Activated CD4-positive, alpha-beta T cell treated with anti-CD3 and anti-CD28 coated beads, Interleukin-2, amount 50 U/mL, for 4 hours (primary cell): ENCODE measurements at regions not wholly inside any gene's neighbourhood (a gene's known extent, or its start where the extent isn't known, plus 50 kb on each side); places are given as distances from the start of the nearest gene placed in this dataset.
"Not testable (repeated sequence)": the region's sequence is repeated elsewhere in the genome, so short reads cannot be mapped to it uniquely, and the experiment has no call there.

Experiments used
- DNase-seq, 2 experiments: peaks; one replicate each; pipeline ENCODE4 v3.0.0-alpha.2; 2020

GRCh38 chr18:8913606-8914403 is 188.7 kb upstream of the NDUFV2 start:
- not testable (repeated sequence) for DNase-seq

- not testable (repeated sequence) for DNase-seq
Measured at GRCh38 chr18:8914404-8915264, 187.9 kb upstream of the NDUFV2 start.

DNA sequence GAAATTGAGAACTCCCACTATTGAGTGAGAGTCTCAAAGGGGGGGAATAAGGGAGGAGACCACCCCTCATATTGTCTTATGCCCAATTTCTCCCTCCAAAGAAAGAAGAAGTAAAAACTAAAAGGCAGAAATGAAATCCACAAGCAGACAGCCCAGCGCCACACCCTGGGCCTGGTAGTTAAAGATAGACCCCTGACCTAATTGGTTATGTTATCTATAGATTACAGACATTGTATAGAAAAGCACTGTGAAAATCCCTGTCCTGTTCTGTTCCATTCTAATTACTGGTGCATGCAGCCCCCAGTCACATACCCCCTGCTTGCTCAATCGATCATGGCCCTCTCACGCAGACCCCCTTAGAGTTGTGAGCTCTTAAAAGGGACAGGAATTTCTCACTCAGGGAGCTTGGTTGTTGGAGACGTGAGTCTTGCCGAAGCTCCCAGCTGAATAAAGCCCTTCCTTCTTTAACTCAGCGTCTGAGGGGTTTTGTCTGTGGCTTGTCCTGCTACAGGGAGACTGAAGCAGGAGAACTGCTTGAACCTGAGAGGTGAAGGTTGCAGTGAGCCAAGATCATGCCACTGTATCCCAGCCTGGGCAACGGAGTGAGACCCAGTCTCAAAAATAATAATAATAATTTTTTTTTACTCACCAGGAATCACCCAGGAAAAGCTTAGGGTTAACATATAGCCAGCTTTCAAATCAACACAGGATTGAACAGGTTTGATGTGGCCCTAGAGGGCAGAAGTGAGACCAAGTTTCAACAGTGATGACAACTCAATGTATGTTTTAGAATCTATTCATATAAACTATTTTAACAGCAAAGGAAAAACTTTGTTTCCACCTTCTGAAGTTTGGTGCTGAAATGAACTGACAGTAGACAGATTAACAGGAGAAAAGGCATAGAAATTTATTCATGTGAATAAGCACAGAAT is 181.4 kb upstream of the NDUFV2 start:
- DNase-seq: not testable (repeated sequence)

- DNase-seq: no peak
Measured at GRCh38 chr18:8926464-8926863, 176.0 kb upstream of the NDUFV2 start.

GRCh38 chr18:8928044-8928443 is 174.5 kb upstream of the NDUFV2 start:
- no peak for DNase-seq

- no peak for DNase-seq
Measured at GRCh38 chr18:8928847-8929780, 173.4 kb upstream of the NDUFV2 start.

DNA sequence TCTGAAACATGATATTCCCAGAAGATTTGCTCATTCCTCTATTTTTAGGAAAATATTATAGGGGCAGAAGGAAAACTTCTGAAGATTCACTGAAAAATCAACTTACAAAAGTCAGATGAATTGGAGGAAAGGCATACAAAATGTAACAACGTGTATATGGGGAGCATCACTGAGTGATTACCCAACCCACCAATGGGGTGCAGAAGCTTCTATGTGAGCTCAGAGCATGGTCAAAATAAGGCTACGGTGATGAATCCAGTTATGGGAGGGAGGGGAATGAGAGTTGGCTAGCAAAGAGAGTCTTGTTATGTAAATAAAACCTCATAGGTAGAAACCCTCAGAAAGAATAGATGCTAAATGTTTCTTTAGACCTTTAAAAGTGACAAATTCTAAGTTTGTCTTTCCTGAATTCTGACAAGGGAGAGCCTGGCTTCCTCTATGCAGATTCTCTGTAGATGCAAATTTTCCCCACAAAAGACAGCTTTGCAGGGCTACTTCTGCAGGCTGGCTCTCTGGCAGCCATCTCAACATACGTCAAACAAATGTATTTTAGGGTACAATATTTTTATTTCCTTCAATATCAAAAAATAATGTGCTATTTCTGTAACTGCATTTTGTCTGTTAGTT is 171.4 kb upstream of the NDUFV2 start:
- no peak for DNase-seq

GRCh38 chr18:8932866-8933265 is 169.6 kb upstream of the NDUFV2 start:
- no peak for DNase-seq

- no peak for DNase-seq
Measured at GRCh38 chr18:8933714-8934284, 168.7 kb upstream of the NDUFV2 start.

GRCh38 chr18:8935346-8935745 is 167.2 kb upstream of the NDUFV2 start:
- not testable (repeated sequence) for DNase-seq

DNA sequence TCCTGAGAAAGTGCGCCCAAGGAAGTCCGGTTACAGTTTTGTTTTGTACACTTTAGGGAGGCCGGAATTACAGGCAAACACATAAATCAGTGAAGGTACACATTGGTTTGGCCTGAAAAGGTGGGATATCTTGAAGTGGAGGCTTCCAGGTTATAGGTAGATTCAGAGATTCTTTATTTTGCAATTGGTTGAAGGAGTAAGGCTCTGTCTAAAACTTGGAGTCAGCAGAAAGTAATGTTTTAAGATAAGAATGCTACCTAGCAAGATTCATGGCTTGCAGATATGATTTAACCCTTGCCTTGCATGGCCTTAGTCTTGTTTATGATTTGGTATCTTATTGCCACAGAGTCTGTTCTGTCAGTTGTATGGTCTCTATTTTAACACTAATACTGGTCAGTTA is 165.9 kb upstream of the NDUFV2 start:
- DNase-seq: no peak

DNA sequence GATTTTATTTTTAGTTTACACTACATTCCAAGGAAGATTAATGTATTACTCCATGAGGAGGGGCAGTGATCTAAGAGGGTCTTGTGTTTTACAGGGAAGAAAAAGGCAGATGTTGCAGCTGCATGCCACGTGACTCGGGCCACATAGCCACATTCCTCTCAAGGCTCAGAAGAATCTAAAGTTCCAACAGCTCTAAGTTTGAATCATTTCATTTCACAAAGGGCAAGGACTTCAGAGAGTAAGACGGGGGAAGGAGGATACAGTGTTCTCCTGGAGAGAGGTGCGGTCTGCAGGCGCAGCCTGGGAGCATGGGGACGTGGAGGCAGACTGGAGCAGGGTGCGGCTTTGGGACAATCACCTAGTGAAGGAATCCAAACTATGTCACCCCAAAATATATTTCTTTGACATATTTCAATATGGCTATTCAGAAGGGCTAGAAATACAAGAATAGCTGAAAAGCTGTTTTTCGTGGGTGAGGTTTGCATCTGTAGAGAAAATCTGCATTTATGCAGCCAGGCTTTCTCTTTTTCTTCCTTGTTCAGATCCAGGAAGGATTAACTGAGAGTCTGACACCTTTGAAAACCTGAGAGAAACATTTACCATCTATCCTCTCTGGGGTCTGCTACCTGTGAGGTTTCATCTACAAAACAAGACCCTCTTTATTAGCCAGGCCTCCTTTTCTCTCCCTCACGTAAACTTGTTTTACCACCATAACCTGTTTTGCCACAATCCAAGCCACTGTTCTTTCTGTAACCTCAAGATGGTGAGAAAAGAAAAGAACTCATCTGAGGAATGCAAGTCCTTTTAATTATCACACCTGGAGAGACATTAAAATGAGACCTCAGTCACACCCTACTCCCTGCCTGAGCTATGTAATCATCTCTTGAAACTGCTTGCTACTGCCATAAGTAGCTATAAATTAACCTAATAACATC is 165.1 kb upstream of the NDUFV2 start:
- DNase-seq: no peak

- no peak for DNase-seq
Measured at GRCh38 chr18:8938817-8939216, 163.7 kb upstream of the NDUFV2 start.

- no peak for DNase-seq
Measured at GRCh38 chr18:8942021-8942908, 160.2 kb upstream of the NDUFV2 start.

DNA sequence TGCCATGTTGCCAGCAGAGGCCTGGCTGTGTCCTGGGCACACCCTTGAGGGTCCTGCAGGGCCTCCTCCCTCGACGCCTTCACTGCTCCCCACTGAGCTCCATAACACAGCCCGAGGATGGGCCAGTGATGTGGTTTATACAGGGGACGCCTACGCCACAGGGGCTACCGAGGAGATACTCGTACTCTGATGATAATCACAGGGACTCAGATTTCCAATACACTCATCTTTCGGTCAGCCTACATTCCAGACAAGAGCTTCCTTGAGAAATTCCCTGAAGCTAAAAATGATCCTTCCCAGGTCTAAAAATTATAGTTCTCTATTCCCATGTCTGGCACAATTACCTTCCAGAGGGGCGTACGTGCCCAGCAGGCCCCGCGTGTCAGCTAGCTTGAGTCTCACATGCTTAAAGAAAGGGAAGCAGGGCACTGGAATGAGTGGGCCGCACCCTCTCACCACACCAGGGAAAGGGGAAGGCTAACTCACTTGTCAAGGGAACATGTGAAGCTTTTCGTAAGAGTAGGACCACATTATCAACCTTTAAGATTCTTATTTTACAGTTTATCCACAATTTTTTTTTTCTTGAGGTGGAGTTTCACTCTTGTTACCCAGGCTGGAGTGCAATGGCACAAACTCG is 159.5 kb upstream of the NDUFV2 start:
- no peak for DNase-seq

GRCh38 chr18:8943900-8944870 is 158.3 kb upstream of the NDUFV2 start:
- no peak for DNase-seq

- DNase-seq: no peak
Measured at GRCh38 chr18:8944871-8945245, 157.6 kb upstream of the NDUFV2 start.
